ENCODE measurements at regions not wholly inside any gene's neighbourhood (a gene's known extent, or its start where the extent isn't known, plus 50 kb on each side); places are given as distances from the start of the nearest gene placed in this dataset.

GRCh38 chr2:180110469-180110868 is 103.4 kb upstream of the CWC22 start:
- TF ChIP-seq, protein P1, sequence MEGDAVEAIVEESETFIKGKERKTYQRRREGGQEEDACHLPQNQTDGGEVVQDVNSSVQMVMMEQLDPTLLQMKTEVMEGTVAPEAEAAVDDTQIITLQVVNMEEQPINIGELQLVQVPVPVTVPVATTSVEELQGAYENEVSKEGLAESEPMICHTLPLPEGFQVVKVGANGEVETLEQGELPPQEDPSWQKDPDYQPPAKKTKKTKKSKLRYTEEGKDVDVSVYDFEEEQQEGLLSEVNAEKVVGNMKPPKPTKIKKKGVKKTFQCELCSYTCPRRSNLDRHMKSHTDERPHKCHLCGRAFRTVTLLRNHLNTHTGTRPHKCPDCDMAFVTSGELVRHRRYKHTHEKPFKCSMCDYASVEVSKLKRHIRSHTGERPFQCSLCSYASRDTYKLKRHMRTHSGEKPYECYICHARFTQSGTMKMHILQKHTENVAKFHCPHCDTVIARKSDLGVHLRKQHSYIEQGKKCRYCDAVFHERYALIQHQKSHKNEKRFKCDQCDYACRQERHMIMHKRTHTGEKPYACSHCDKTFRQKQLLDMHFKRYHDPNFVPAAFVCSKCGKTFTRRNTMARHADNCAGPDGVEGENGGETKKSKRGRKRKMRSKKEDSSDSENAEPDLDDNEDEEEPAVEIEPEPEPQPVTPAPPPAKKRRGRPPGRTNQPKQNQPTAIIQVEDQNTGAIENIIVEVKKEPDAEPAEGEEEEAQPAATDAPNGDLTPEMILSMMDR (IDR thresholded peaks at IDR 0.05; ENCODE audit: insufficient read depth, missing control alignments), result no peak
- DNase-seq (ENCODE audit: insufficient read length, low spot score) (no peak), FAIRE-seq (peak; percentile 74)

DNA sequence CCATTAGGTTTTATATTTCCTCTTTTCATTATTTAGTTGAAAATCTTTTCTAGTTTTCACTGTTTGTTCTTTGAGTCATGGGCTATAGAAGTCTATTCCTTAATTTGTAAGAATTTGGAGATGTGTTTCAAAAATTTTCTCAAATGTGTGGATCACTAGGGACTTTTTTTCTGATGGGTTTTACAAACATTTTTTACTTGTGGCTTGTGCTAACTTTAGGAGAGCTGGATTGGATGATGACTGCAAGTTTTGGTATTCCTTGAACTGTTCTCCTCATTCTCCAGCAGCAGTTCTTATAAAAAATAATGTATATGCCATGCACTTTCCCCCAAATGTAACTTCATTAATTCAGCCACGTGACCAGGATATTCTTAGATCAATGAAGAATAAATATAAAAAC is 94.7 kb upstream of the CWC22 start:
- TF ChIP-seq, protein P1 (IDR thresholded peaks at IDR 0.05; ENCODE audit: insufficient read depth, missing control alignments), result no peak
- no peak for DNase-seq (ENCODE audit: insufficient read length, low spot score)
- no peak for FAIRE-seq

GRCh38 chr2:180099308-180099707 is 92.2 kb upstream of the CWC22 start:
- DNase-seq (ENCODE audit: insufficient read length, low spot score) (no peak), FAIRE-seq (no peak)
- TF ChIP-seq, protein P1 (IDR thresholded peaks at IDR 0.05; ENCODE audit: insufficient read depth, missing control alignments), result no peak

- TF ChIP-seq, protein P1 (IDR thresholded peaks at IDR 0.05; ENCODE audit: insufficient read depth, missing control alignments), result no peak
- DNase-seq (ENCODE audit: insufficient read length, low spot score) (no peak), FAIRE-seq (no peak)
These were observed 78.0 kb upstream of the CWC22 start for GRCh38 chr2:180085144-180085543.

DNA sequence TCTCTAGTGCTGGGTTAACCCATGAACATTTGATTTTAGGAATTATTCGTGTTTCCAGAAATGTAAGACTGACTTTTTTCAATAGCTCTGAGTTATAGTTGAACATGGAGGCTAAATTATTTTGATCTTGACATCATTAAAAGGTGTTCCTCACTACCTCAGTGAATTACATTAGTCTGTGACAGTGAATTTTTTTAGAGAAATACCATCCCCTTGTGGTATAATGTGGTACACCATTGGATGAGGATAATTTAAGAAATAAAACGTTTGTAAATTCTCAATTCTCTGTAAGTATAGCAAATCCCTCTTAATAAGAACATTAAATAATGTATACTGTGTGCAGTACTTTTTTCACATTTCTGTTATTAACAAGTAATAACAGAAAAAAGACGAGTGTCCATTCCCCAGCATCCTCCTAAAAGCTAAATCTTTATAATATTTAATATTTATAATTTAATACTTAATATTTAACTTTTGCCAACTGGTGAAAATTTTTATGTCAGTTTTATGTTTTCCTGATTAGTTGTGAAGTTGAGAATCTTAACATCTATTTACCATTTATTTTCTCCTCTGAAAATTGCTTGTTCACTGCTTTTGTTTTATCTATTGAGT is 70.3 kb upstream of the CWC22 start:
- no peak for FAIRE-seq
- TF ChIP-seq, protein P1 (IDR thresholded peaks at IDR 0.05; ENCODE audit: insufficient read depth, missing control alignments), result peak; percentile 55
- no peak for DNase-seq (ENCODE audit: insufficient read length, low spot score)

- no peak for FAIRE-seq
These were observed 68.8 kb upstream of the CWC22 start for GRCh38 chr2:180075870-180076269.

DNA sequence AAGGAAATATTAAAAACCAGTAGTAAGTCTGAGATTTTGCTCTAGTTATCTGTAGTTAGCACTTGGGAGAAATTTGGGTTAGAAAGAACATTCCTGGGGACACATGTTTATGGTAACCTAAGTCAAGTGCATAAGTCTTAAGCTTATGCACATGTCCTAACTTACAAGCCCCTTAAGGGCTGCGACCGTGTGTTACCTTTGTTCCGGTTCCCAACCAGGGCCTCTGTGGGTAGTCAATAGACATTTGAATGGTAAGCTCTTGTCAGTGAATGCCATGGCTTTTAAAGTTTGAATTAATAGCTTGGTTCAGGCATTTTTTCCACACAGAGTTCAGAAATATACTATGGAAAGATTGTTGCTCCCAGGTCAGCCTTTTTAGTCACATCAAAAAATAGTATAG is 64.7 kb upstream of the CWC22 start:
- FAIRE-seq (no peak), DNase-seq (ENCODE audit: insufficient read length, low spot score) (no peak)
- TF ChIP-seq, protein P1 (IDR thresholded peaks at IDR 0.05; ENCODE audit: insufficient read depth, missing control alignments), result no peak

More at GRCh38 chr2:180075870-180076269, 68.8 kb upstream of the CWC22 start:
- TF ChIP-seq, protein P1 (IDR thresholded peaks at IDR 0.05; ENCODE audit: insufficient read depth, missing control alignments), result no peak
- DNase-seq (ENCODE audit: insufficient read length, low spot score), result no peak

All from D721Med (cell line).